Lower leg skin (tissue), 3 donors: ENCODE measurements at regions not wholly inside any gene's neighbourhood (a gene's known extent, or its start where the extent isn't known, plus 50 kb on each side); places are given as distances from the start of the nearest gene placed in this dataset.

Experiments
- CTCF ChIP-seq, 3 donors: fragments of 450-650 bp; IDR thresholded peaks; one replicate each; pipeline ENCODE4 v1.5.1; 2016; ENCODE audit warnings: antibody characterized with exemption in 3 of 3, mild to moderate bottlenecking in 3 of 3, moderate library complexity in 2 of 3
- POLR2A ChIP-seq, 2 donors: fragments of 450-650 bp; IDR thresholded peaks; one replicate each; pipeline ENCODE4 v1.6.1; 2016 to 2017; ENCODE audit warnings: antibody characterized with exemption in 2 of 2, mild to moderate bottlenecking in 1 of 2, moderate library complexity in 1 of 2

- TF ChIP-seq CTCF (IDR thresholded peaks at IDR 0.05) (no peak), POLR2A (IDR thresholded peaks at IDR 0.05) (no peak)
Observed at GRCh38 chr4:111955001-111955400, 190.3 kb upstream of the FAM241A start.
